ENCODE measurements at regions not wholly inside any gene's neighbourhood (a gene's known extent, or its start where the extent isn't known, plus 50 kb on each side); places are given as distances from the start of the nearest gene placed in this dataset.

GRCh38 chr10:131559450-131559911 is 248.0 kb upstream of the TCERG1L start:
- no peaks in the 10 kb centered on the region for H3K79me2 ChIP-seq (ENCODE audit: control insufficient read depth, insufficient read depth, low read length)
- ChIA-PET CTCF (no interaction called here), SMC1A (ENCODE audit: uncharacterized antibody, unreplicated experiment) (no interaction called here), POLR2A (no interaction called here), RAD21 (ENCODE audit: unreplicated experiment) (no interaction called here)
- no peaks in the 10 kb centered on the region for H4K20me1 ChIP-seq (ENCODE audit: control insufficient read depth, insufficient read depth)
- FAIRE-seq (no peak), ATAC-seq (no peak), DNase-seq (ENCODE audit: low read depth, low spot score) (no peak)
- no peak overlapping the region for H2AFZ ChIP-seq (ENCODE audit: control insufficient read depth, low read depth, low read length)
- H3K4me3 ChIP-seq, result no peak overlapping the region
- H3K9ac ChIP-seq (ENCODE audit: control insufficient read depth, insufficient read depth, low read length), result no peak overlapping the region
- no peak overlapping the region for H3K4me2 ChIP-seq (ENCODE audit: control insufficient read depth, insufficient read depth)
- H3K9me3 ChIP-seq (replicated peaks; ENCODE audit: control insufficient read depth, insufficient read depth, low read length), result no peaks in the 10 kb centered on the region
- intact Hi-C loops (cut with micrococcal nuclease; ENCODE audit: unreplicated experiment), result no loop called here
- no peaks in the 10 kb centered on the region for H3K27me3 ChIP-seq (replicated peaks in 1 of 2; ENCODE audit: control insufficient read depth in 2 of 2, insufficient read depth in 2 of 2, low read length in 1 of 2)
- H3K36me3 ChIP-seq (ENCODE audit: control insufficient read depth in 2 of 2, insufficient read depth in 2 of 2, low read length in 1 of 2), result no peaks in the 10 kb centered on the region
- in situ Hi-C loops (cut with MboI), result no loop called here
- BruUV-seq (replicated peaks), result no TSS peak
- no peaks in the 10 kb centered on the region for H3K4me1 ChIP-seq (ENCODE audit: control insufficient read depth, insufficient read depth, low read length)
- 43% methylated on average over 15 of the region's 15 CpGs for WGBS (ENCODE audit: insufficient coverage, insufficient replicate concordance, low lambda C conversion rate, missing lambda C conversion rate)
- no peak overlapping the region for H3K27ac ChIP-seq (ENCODE audit: control insufficient read depth, insufficient read depth)
- TF ChIP-seq ZBTB40 (IDR thresholded peaks at IDR 0.05; ENCODE audit: borderline replicate concordance) (no peak), IRF4 (IDR thresholded peaks at IDR 0.05; ENCODE audit: low read depth, low read length) (no peak), SUZ12 (IDR thresholded peaks at IDR 0.05; ENCODE audit: unreplicated experiment) (no peak), BMI1 (IDR thresholded peaks at IDR 0.05; ENCODE audit: borderline replicate concordance) (no peak), SUPT20H (IDR thresholded peaks at IDR 0.05; ENCODE audit: borderline replicate concordance, control insufficient read depth, low read depth, low read length) (no peak), E4F1 (IDR thresholded peaks at IDR 0.05; ENCODE audit: borderline replicate concordance, partially characterized antibody) (no peak), ZNF622 (IDR thresholded peaks at IDR 0.05) (no peak), MEF2B (IDR thresholded peaks at IDR 0.05; ENCODE audit: partially characterized antibody, poor library complexity, severe bottlenecking) (no peak), GATAD2B (conservative IDR thresholded peaks at IDR 0.05; ENCODE audit: low read depth) (no peak)
- TF ChIP-seq, protein P1, sequence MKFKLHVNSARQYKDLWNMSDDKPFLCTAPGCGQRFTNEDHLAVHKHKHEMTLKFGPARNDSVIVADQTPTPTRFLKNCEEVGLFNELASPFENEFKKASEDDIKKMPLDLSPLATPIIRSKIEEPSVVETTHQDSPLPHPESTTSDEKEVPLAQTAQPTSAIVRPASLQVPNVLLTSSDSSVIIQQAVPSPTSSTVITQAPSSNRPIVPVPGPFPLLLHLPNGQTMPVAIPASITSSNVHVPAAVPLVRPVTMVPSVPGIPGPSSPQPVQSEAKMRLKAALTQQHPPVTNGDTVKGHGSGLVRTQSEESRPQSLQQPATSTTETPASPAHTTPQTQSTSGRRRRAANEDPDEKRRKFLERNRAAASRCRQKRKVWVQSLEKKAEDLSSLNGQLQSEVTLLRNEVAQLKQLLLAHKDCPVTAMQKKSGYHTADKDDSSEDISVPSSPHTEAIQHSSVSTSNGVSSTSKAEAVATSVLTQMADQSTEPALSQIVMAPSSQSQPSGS (IDR thresholded peaks at IDR 0.05; ENCODE audit: low read length), result no peak
- TF ChIP-seq, protein P2, sequence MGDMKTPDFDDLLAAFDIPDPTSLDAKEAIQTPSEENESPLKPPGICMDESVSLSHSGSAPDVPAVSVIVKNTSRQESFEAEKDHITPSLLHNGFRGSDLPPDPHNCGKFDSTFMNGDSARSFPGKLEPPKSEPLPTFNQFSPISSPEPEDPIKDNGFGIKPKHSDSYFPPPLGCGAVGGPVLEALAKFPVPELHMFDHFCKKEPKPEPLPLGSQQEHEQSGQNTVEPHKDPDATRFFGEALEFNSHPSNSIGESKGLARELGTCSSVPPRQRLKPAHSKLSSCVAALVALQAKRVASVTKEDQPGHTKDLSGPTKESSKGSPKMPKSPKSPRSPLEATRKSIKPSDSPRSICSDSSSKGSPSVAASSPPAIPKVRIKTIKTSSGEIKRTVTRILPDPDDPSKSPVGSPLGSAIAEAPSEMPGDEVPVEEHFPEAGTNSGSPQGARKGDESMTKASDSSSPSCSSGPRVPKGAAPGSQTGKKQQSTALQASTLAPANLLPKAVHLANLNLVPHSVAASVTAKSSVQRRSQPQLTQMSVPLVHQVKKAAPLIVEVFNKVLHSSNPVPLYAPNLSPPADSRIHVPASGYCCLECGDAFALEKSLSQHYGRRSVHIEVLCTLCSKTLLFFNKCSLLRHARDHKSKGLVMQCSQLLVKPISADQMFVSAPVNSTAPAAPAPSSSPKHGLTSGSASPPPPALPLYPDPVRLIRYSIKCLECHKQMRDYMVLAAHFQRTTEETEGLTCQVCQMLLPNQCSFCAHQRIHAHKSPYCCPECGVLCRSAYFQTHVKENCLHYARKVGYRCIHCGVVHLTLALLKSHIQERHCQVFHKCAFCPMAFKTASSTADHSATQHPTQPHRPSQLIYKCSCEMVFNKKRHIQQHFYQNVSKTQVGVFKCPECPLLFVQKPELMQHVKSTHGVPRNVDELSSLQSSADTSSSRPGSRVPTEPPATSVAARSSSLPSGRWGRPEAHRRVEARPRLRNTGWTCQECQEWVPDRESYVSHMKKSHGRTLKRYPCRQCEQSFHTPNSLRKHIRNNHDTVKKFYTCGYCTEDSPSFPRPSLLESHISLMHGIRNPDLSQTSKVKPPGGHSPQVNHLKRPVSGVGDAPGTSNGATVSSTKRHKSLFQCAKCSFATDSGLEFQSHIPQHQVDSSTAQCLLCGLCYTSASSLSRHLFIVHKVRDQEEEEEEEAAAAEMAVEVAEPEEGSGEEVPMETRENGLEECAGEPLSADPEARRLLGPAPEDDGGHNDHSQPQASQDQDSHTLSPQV (IDR thresholded peaks at IDR 0.05), result no peak
